Fibroblast of skin of left quadriceps (primary cell): ENCODE measurements at regions not wholly inside any gene's neighbourhood (a gene's known extent, or its start where the extent isn't known, plus 50 kb on each side); places are given as distances from the start of the nearest gene placed in this dataset.

Experiments
- DNase-seq, 2 experiments: peaks; one replicate each; pipeline ENCODE4 v3.0.0-alpha.2; 2013; ENCODE audit warnings: low read depth in 2 of 2

- DNase-seq, result no peak
Measured at GRCh38 chr1:217090060-217090911, 367.1 kb upstream of the ESRRG start.

GRCh38 chr1:217089361-217090014 lies 366.3 kb upstream of the ESRRG start:
- peak; percentile 7 to 9 for DNase-seq

- DNase-seq, result no peak
Measured at GRCh38 chr1:217088521-217089284, 365.5 kb upstream of the ESRRG start.

DNA sequence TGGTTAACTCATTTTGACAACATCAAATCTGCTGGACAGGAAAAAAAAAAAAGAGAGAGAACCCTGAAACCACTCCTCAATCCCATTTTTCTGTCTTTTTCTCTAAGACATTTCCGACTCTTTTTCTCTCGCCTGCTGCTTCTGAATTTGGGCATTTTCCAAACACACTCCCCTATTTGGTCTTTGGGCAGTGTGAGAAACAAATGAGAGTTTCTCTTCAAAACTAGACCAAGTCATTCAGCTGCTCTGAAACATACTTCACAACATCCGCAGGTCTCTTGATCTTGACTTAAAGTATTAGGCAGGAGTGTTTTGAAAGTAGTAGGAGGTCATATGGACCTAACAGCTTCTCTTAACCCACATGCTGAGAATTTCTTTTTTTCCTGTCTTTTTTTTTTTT lies 364.8 kb upstream of the ESRRG start:
- no peak for DNase-seq

GRCh38 chr1:217079584-217079983 lies 356.4 kb upstream of the ESRRG start:
- DNase-seq, result no peak

DNA sequence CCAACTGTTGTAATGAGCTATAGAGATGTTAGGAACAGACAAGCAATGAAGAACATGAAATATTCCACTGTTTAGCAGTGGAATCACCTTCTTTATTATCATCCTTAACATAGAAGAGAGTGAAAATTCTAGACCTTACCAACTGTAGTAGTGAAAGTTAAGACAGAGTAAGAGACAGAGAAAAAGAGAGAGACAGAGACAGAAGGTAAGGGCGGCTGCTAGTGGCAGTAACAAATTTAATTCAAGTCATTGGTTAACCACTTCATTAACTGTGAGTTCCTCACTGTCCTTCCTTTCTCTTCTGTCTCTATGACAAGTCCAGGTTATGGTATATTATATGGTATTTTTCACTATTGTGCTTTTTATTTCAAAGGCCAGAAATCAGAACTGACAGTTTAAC lies 355.7 kb upstream of the ESRRG start:
- DNase-seq, result no peak

DNA sequence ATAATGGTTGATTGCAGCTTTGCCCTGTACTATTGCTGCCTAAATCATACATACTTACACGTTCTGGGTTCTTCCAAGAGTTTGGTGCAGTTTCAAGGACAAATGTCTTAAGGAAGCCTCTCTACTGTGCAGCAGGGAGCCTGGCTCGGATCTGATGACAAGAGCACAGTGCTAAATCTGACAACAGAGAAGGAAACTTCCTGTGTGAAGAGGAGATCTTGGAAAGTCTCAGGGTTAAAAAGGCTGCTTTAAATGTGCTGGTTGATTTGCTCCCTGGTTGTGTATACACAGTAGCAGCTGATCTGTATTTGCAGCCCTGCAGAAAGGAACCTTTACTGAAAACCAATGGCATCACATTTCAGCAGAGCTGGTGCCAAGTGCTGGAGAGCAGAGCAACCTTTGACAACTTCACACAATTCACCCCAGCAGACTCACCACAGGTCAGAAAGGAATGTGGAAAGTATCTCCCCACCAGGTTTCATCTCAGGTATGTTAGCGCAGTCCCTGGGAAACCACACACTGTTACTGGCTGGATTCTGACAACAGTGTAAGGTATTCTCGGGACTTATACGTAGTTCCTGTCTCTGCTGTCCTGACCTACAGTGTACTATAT lies 355.0 kb upstream of the ESRRG start:
- no peak for DNase-seq

- DNase-seq, result no peak
Measured at GRCh38 chr1:217077426-217077825, 354.2 kb upstream of the ESRRG start.

GRCh38 chr1:217076902-217077301 lies 353.7 kb upstream of the ESRRG start:
- DNase-seq, result no peak

DNA sequence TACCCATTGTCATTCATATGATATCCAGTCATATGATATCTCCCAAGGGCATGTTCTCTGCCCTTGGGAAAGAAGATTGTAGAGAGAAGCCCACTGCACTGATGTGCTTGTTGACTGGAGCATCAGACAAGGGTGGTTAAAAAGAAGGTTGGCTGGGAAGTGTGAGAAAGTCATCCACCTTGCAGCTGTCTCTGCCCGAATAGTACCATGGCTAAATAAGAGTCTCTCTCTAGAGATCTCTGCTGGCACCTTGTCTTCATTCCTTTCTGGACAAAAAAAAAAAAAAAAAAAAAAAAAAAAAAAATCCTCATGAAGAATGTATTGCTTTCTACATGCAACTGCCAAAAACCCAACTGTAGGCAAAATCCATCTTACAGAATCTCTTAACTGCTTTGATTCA lies 349.7 kb upstream of the ESRRG start:
- DNase-seq, result no peak

GRCh38 chr1:217067642-217068041 lies 344.4 kb upstream of the ESRRG start:
- DNase-seq, result no peak

GRCh38 chr1:217066794-217067193 lies 343.6 kb upstream of the ESRRG start:
- no peak for DNase-seq

GRCh38 chr1:217063172-217063908 lies 340.1 kb upstream of the ESRRG start:
- DNase-seq, result no peak

DNA sequence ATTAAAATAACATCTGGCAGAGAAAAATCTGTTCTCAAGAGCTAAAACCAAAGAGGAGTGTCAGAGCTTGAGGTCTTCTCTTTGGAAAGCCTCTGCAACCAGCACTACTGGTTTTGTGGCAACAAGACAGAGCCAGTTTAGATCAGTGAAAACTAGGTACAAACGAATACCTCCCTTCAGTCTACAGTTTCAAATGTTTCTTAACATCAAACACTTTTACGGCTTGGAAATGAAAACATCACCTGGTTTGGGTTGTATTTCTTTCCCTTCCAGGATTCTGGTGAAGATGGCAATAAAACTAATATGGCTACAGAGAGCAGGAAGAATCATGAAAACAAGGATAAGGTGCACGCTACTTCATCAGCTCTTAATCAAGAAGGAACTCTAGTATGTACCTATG lies 339.4 kb upstream of the ESRRG start:
- DNase-seq, result no peak

GRCh38 chr1:217059401-217059800 lies 336.2 kb upstream of the ESRRG start:
- DNase-seq, result no peak

DNA sequence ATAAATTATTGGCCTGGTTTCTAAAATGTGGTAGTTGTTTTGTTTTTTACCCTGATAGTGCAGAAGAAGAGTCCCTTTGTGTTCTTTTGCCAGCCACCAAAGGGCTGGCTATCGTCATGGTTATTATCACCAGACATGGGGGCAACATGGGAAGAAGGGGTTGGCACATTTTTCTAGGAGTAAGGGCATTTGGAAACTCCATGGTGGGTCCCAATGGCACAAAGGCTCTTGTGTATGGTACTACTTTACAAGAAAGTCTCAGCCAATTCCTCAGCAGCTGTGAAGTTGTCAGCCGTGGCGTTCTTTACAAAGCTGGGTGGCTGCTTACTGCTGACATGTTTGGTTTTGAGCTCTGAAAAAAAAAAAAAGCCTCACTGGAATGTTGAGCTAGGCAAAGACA lies 330.4 kb upstream of the ESRRG start:
- no peak for DNase-seq

DNA sequence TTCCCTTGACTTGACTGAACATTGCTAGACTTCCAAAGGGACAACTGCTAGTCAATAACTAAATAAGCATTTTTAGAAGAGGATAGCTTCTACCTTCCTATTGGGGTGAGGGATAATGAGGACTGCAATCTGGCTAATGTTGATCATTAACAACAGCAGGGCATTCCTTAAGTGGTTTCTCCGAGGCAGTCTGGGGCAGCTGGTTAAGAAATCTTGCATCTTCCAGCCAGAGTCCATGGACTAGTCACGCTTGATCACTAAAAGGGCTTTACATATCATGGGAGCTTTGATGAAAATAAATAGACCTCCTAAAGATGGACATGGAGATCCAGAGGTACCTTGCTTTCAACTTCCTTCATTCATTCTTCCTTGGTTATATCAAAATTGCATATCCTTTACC lies 329.4 kb upstream of the ESRRG start:
- no peak for DNase-seq

- DNase-seq, result no peak
Measured at GRCh38 chr1:217052196-217052595, 329.0 kb upstream of the ESRRG start.

GRCh38 chr1:217049721-217050120 lies 326.5 kb upstream of the ESRRG start:
- no peak for DNase-seq

DNA sequence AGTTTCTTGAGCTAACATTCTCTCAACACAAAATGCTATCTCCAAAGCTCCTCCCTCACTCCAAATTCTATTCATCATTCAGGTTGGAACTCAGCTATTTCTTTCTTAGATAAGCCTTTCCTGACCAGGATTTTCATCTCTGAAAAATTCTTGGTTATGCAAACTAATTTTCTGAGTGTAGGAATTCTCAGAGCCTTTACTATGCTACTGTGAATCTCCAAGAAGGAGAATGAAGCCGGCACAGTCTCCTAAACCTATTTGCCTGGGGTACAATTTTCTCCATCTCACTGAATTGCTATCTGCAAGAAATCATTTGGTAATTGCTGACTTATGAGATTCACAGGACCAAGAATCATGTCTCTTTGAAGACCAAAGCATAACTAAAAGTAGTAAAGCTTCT lies 325.9 kb upstream of the ESRRG start:
- no peak for DNase-seq

DNA sequence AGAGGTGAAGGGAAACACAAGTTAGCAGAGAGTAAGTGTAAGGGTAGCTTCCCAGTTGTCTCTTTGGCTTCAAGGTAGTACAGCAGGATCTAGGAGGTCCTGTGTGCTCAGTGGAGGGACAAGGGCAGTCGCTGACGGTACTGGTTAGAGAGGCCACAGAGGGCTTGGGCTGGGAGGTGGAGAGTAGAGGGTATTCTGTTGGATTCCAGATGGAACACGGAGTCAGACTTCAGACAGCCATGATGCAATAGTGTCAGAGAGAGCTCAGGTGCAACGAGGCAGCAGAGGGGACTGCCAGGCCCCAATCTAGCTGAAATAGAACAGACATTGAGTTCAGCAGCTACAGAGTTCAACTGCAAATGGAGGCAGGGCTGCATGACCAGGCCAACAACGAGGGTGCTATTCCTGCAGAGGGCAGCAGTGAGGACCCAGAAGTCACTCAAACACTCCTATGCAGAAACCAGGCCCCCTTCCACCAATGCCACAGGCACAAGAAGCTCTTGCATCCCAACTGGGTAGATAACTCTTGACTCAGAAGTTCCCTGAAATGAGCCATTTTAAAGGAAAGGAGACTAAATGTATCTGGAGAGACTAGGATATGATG lies 325.0 kb upstream of the ESRRG start:
- DNase-seq, result no peak
